ENCODE measurements at regions not wholly inside any gene's neighbourhood (a gene's known extent, or its start where the extent isn't known, plus 50 kb on each side); places are given as distances from the start of the nearest gene placed in this dataset.

DNA sequence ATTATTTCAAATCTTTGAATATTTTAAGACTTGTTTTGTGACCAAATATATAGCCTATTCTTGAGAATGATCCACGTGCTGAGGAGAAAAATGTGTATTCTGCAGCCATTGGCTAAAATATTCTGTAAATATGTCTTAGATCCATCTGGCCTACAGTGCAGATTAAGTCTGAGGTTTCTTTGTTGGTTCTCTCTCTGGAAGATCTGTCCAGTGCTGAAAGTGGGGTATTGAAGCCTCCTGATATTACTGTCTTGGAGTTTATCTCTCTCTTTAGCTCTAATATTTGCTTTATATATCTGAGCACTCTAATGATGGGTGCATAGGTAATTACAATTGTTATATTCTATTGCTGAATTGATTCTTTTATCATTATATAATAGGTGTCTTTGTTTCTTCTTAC, 617.4 kb upstream of the LRFN5 start:
- H3K36me3 Mint-ChIP-seq (ENCODE audit: insufficient read depth in 1 of 3, low read depth in 3 of 3) = peaks cover 2 to 7% (median 3%) of the 10 kb centered on the region in 3 experiments; a peak in 5 of 7 replicates
- no peaks in the 10 kb centered on the region for H3K9me3 Mint-ChIP-seq
- no peak overlapping the region for H4K91ac ChIP-seq (ENCODE audit: insufficient read length, low read depth, low read length)
- H3K56ac ChIP-seq (ENCODE audit: insufficient read length, low read depth, low read length) = no peak overlapping the region
- no peak overlapping the region for H2BK5ac ChIP-seq (ENCODE audit: insufficient read length, low read length)
- no peaks in the 10 kb centered on the region for H3K79me1 ChIP-seq (ENCODE audit: insufficient read depth, low read depth, low read length, poor library complexity, severe bottlenecking)
- H3K23me2 ChIP-seq (ENCODE audit: insufficient read length, low read depth, low read length, poor library complexity, severe bottlenecking) = no peaks in the 10 kb centered on the region
- WGBS (ENCODE audit: extremely low coverage, insufficient read length, low lambda C conversion rate) = no CpG with 5 or more reads among the region's 1 CpG
- no peaks in the 10 kb centered on the region for H3K4me1 ChIP-seq (ENCODE audit: insufficient read depth, low read length)
- no peak overlapping the region for H2BK15ac ChIP-seq (ENCODE audit: low read depth, low read length)
- H4K8ac ChIP-seq (replicated peaks; ENCODE audit: insufficient read length, low read depth, low read length) = no peak overlapping the region
- no peak overlapping the region for H2AK5ac ChIP-seq (ENCODE audit: insufficient read length, low read length)
- H3K14ac ChIP-seq (ENCODE audit: insufficient read depth, low read length) = no peak overlapping the region
- no peak overlapping the region for H3K23ac ChIP-seq (ENCODE audit: insufficient read length, low read depth, low read length)
- peaks cover 4 to 5% of the 10 kb centered on the region in 2 experiments; a peak in 3 of 4 replicates for H3K4me1 Mint-ChIP-seq
- no peak overlapping the region for H4K5ac ChIP-seq (ENCODE audit: insufficient read length, low read depth, low read length)
- H3K4me3 Mint-ChIP-seq = no peak overlapping the region
- H3K18ac ChIP-seq (ENCODE audit: insufficient read length, low read depth, low read length) = no peak overlapping the region
- H3K27ac Mint-ChIP-seq = no peak overlapping the region
- H3T11ph ChIP-seq (ENCODE audit: low read length) = no peak overlapping the region
- DNase-seq = no peak
- H4K20me1 ChIP-seq (ENCODE audit: control insufficient read depth, insufficient read depth, insufficient read length) = no peaks in the 10 kb centered on the region
- H3K9ac ChIP-seq (ENCODE audit: extremely low read depth, insufficient read length, low read length) = no peak overlapping the region
- TF ChIP-seq, protein P1, sequence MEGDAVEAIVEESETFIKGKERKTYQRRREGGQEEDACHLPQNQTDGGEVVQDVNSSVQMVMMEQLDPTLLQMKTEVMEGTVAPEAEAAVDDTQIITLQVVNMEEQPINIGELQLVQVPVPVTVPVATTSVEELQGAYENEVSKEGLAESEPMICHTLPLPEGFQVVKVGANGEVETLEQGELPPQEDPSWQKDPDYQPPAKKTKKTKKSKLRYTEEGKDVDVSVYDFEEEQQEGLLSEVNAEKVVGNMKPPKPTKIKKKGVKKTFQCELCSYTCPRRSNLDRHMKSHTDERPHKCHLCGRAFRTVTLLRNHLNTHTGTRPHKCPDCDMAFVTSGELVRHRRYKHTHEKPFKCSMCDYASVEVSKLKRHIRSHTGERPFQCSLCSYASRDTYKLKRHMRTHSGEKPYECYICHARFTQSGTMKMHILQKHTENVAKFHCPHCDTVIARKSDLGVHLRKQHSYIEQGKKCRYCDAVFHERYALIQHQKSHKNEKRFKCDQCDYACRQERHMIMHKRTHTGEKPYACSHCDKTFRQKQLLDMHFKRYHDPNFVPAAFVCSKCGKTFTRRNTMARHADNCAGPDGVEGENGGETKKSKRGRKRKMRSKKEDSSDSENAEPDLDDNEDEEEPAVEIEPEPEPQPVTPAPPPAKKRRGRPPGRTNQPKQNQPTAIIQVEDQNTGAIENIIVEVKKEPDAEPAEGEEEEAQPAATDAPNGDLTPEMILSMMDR (conservative IDR thresholded peaks at IDR 0.05) = no peak
- no peak overlapping the region for H2BK120ac ChIP-seq (ENCODE audit: low read depth, low read length, poor library complexity, severe bottlenecking)
- H2BK12ac ChIP-seq (ENCODE audit: insufficient read length, low read depth, low read length) = no peak overlapping the region
- H2AFZ ChIP-seq (ENCODE audit: low read length) = no peak overlapping the region
- H3K27ac ChIP-seq (ENCODE audit: insufficient read length, low read depth, low read length) = no peak overlapping the region
- no peaks in the 10 kb centered on the region for H3K79me2 ChIP-seq (ENCODE audit: insufficient read depth, low read length)
- no peaks in the 10 kb centered on the region for H3K9me3 ChIP-seq (ENCODE audit: control insufficient read depth, low read depth, low read length)
- H3K4ac ChIP-seq (ENCODE audit: low read depth, low read length) = no peak overlapping the region
- H2BK20ac ChIP-seq (ENCODE audit: low read depth, low read length, poor library complexity, severe bottlenecking) = no peak overlapping the region
- H3K27me3 ChIP-seq (ENCODE audit: insufficient read depth, low read length) = no peaks in the 10 kb centered on the region
- no peak overlapping the region for H3K4me2 ChIP-seq (ENCODE audit: insufficient read depth, insufficient read length, low read length)
- no peaks in the 10 kb centered on the region for H3K27me3 Mint-ChIP-seq (ENCODE audit: low read depth)
